Aorta (tissue), 5 donors: ENCODE measurements at regions not wholly inside any gene's neighbourhood (a gene's known extent, or its start where the extent isn't known, plus 50 kb on each side); places are given as distances from the start of the nearest gene placed in this dataset.
"Not testable (repeated sequence)": the region's sequence is repeated elsewhere in the genome, so short reads cannot be mapped to it uniquely, and the experiment has no call there.

Experiments used
- ATAC-seq: fragments of 200-7000 bp; cut with Tn5 transposase; one replicate; pipeline ENCODE4 v1.9.1; 2022; ENCODE audit warnings: moderate library complexity; ENCODE audit not compliant: low FRiP score
- DNase-seq, 2 donors: peaks; one replicate each; pipeline ENCODE4 v3.0.0-alpha.2; 2020
- H3K27ac ChIP-seq, 2 donors: one replicate each; pipeline ENCODE4 v1.5.1; 2013; ENCODE audit warnings: low read length in 2 of 2, mild to moderate bottlenecking in 2 of 2, moderate library complexity in 2 of 2, control low read depth in 1 of 2, inconsistent platforms in 1 of 2, low read depth in 1 of 2
- H3K27me3 ChIP-seq, 2 donors: one replicate each; pipeline ENCODE4 v1.6.1; 2013; ENCODE audit warnings: control low read depth in 1 of 2, low read length in 1 of 2, mild to moderate bottlenecking in 1 of 2, moderate library complexity in 1 of 2; ENCODE audit not compliant: insufficient read depth in 2 of 2, control insufficient read depth in 1 of 2
- H3K36me3 ChIP-seq, 2 donors: one replicate each; pipeline ENCODE4 v1.6.1; 2013; ENCODE audit warnings: control low read depth in 1 of 2, low read length in 1 of 2, mild to moderate bottlenecking in 1 of 2; ENCODE audit not compliant: insufficient read depth in 2 of 2, control insufficient read depth in 1 of 2
- H3K4me1 ChIP-seq, 2 donors: one replicate each; pipeline ENCODE4 v1.6.1; 2013; ENCODE audit warnings: low read length in 2 of 2, control low read depth in 1 of 2, mild to moderate bottlenecking in 1 of 2, moderate library complexity in 1 of 2; ENCODE audit not compliant: insufficient read depth in 2 of 2, control insufficient read depth in 1 of 2
- H3K4me3 ChIP-seq, 2 donors: one replicate each; pipeline ENCODE4 v1.5.1; 2013; ENCODE audit warnings: low read length in 2 of 2, control low read depth in 1 of 2, mild to moderate bottlenecking in 1 of 2
- H3K9me3 ChIP-seq: one replicate; pipeline ENCODE4 v1.6.1; 2013; ENCODE audit warnings: mild to moderate bottlenecking, low read length; ENCODE audit not compliant: control insufficient read depth
- WGBS, 2 donors: extraction: QIAGEN DNeasy Blood & Tissue Kit; methylation state at CpG; one replicate each; pipeline ENCODE4 v1.1.7; 2013; 5-methylcytosine and 5-hydroxymethylcytosine counted together
- intact Hi-C, 2 donors: fragments of 100-400 bp; cut with DNase I; formaldehyde crosslinking; loops; one replicate each; pipeline versions ENCODE4 v1.14.2 to v1.15.0; 2022
- donor health status: healthy with polysubstance abuse.
- donor health status: Bipolar disorder and iron deficiency.
- donor health status: DM: no; HTN: no; CAD: no.
- donor health status: DM: no; HTN: no; CAD: no.
- donor health status: DM: yes; HTN: yes; CAD: no.

DNA sequence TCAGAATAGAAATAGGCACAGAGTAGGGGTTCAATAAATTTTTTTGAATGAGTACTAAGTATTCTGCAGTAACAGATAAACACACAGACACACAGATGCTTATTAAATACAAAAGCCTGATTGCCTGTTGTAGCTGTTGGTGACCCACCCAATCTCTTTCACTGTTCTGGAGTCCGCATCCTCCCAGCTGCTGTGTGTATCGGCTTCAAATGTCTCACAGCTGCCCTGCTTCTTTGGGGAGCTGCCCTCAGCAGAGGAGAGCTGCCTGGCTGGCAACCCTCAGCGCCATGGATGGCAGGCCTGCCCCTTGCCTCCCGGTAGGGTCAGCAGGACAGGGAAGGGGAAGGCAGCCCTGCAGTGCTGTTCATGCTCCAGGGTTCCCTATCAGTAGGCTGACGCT is 50.5 kb upstream of the PRNP start:
- no peaks in the 10 kb centered on the region for H3K4me1 ChIP-seq
- no peaks in the 10 kb centered on the region for H3K36me3 ChIP-seq
- DNase-seq (no peak), ATAC-seq (no peak)
- no peak overlapping the region for H3K4me3 ChIP-seq
- H3K27me3 ChIP-seq: no peaks in the 10 kb centered on the region
- 73 to 81% methylated on average over 5 of the region's 5 CpGs for WGBS, 2 donors
- H3K27ac ChIP-seq: no peak overlapping the region
- intact Hi-C loops: no loop called here
- no peaks in the 10 kb centered on the region for H3K9me3 ChIP-seq

DNA sequence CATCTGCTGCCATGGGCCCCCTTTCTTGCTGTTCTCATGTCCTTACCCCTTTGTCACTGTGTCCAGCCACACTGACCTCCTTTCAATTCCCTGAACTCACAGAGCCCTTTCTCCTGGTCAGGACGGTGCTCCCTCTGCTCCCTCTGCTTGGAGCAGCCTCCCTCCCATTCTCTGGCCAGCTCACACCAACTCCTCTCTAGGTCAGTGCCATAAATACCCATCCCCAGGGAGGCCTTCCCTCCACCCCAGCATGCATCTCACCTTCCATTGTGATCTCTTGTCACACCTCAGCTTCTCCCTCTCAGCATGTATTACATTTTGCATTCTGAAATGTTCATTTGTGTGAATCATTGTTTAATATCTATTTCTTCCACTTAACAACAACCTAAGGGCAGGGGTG is 50.9 kb upstream of the PRNP start:
- Histone ChIP-seq H3K36me3 (no peaks in the 10 kb centered on the region), H3K27ac (no peak overlapping the region), H3K27me3 (no peaks in the 10 kb centered on the region), H3K9me3 (no peaks in the 10 kb centered on the region), H3K4me3 (no peak overlapping the region), H3K4me1 (no peaks in the 10 kb centered on the region)
- no peak for ATAC-seq
- DNase-seq: no peak
- 44 to 45% methylated on average over 1 of the region's 1 CpG for WGBS, 2 donors
- intact Hi-C loops: no loop called here

DNA sequence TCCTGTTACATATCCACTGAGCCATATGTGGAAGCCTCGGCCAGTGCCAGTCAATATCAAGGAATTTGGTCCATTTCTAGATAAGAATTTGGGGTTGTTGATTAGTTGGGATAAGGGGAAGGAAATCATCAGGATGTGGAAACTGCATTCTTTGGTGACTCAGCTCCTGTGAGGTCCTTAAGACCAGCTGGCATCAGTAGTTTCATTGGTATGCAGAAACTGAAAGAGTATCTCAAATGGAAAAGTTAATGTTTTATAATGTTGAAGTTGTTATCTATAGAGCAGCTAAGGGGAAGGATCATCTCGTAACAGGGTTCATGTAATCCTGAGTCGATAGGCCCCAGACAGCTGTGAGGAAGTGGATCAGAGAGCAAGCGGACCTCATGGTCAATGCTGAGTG is 52.5 kb upstream of the PRNP start:
- H3K27ac ChIP-seq: no peak overlapping the region

DNA sequence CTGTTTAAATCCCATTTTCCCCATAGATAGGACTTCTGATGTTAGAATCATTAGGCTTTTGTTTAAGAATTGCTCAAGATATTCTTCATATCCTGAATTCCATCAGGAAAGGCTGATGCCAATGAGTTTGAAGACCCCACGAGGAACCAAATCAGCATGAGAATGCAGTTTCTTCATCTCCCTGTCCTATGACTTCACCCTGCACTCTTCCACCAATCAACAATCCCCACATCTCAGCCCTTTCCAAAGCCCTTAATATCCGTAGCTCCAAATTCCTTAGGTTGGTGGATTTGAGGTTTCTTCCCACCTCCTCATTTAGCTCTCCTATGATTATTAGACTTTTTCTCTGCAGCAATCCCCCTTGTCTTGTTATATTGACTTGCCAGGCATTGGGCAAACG is 52.9 kb upstream of the PRNP start:
- Histone ChIP-seq H3K27ac (no peak overlapping the region), H3K36me3 (no peaks in the 10 kb centered on the region), H3K27me3 (no peaks in the 10 kb centered on the region)

More for the DNA sequence above, 52.5 kb upstream of the PRNP start:
- intact Hi-C loops: no loop called here
- Histone ChIP-seq H3K36me3 (no peaks in the 10 kb centered on the region), H3K4me1 (no peaks in the 10 kb centered on the region), H3K4me3 (no peak overlapping the region), H3K9me3 (no peaks in the 10 kb centered on the region), H3K27me3 (no peaks in the 10 kb centered on the region)
- DNase-seq (no peak), ATAC-seq (no peak)
- 61 to 68% methylated on average over 4 of the region's 4 CpGs for WGBS, 2 donors

DNA sequence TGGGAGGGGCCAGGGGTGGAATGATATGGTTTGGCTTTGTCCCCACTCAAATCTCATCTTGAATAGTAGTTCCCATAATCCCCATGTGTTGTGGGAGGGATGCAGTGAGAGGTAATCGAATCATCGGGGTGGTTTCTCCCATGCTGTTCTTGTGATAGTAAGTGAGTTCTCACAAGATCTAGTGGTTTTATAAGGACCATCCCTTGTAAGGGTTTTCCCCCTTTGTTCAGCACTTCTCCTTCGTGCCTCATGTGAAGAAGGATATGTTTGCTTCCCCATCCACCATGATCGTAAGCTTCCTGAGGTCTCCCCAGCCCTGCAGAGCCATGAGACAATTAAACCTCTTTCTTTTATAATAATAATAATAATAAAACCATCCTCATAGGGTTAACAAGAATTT is 53.4 kb upstream of the PRNP start:
- Histone ChIP-seq H3K9me3 (no peaks in the 10 kb centered on the region), H3K27ac (no peak overlapping the region), H3K4me3 (no peak overlapping the region), H3K27me3 (no peaks in the 10 kb centered on the region), H3K36me3 (no peaks in the 10 kb centered on the region), H3K4me1 (no peaks in the 10 kb centered on the region)
- DNase-seq: no peak
- ATAC-seq: no peak
- intact Hi-C loops: no loop called here
- WGBS, 2 donors: 87 to 93% methylated on average over 4 of the region's 4 CpGs

More for the DNA sequence above, 52.9 kb upstream of the PRNP start:
- 54 to 56% methylated on average over 3 of the region's 3 CpGs for WGBS, 2 donors
- no peaks in the 10 kb centered on the region for H3K4me1 ChIP-seq
- intact Hi-C loops: no loop called here
- no peak overlapping the region for H3K4me3 ChIP-seq
- ATAC-seq: no peak
- no peaks in the 10 kb centered on the region for H3K9me3 ChIP-seq
- DNase-seq: no peak

DNA sequence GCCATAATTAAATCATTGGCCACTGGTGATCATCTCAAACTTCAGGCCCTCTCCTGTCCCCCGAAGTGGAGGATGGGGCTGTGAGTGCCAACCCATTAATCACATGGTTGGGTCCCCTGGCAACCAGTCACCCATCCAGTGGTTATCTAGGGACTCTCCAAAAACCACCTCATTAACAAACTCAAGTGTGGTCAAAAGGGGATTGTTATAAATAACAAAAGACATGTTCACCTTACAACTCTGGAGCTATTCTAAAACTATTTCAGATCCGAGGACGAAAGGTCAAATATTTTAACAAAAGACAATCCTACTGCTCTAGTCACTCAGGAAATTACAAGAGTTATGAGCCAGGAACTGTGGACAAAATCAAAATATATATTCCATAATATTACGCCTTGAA is 60.0 kb upstream of the PRNP start:
- H3K4me3 ChIP-seq: no peak overlapping the region

DNA sequence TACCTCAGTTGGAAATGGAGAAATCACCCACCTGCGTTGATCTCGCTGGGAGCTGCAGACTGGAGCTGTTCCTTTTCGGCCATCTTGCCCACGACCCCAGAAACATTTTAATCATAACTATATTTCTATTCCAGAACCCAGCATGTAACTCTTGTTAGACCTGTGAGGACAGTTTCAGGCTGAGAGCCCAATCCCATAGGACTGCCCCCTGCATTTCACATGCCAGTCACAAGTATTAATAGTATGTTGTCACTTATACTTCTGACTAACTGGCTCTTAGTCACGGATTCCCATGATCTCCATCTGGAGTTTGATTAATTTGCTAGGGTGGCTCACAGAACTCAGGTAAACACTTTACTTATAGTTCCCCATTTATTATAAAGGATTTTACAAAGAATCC is 60.6 kb upstream of the PRNP start:
- Histone ChIP-seq H3K27me3 (no peaks in the 10 kb centered on the region), H3K4me3 (no peak overlapping the region), H3K9me3 (peaks cover 3% of the 10 kb centered on the region), H3K4me1 (no peaks in the 10 kb centered on the region), H3K27ac (no peak overlapping the region), H3K36me3 (no peaks in the 10 kb centered on the region)
- ATAC-seq: no peak
- DNase-seq: no peak
- intact Hi-C loops: no loop called here
- WGBS, 2 donors: 78 to 84% methylated on average over 5 of the region's 5 CpGs

More for the DNA sequence above, 60.0 kb upstream of the PRNP start:
- H3K27ac ChIP-seq: no peak overlapping the region
- no peaks in the 10 kb centered on the region for H3K27me3 ChIP-seq
- peaks cover 3% of the 10 kb centered on the region for H3K9me3 ChIP-seq
- no peaks in the 10 kb centered on the region for H3K4me1 ChIP-seq
- ATAC-seq (no peak), DNase-seq (no peak)
- intact Hi-C loops: no loop called here
- whole genome bisulfite sequencing, 2 donors: 63 to 71% methylated on average over 4 of the region's 4 CpGs
- no peaks in the 10 kb centered on the region for H3K36me3 ChIP-seq

DNA sequence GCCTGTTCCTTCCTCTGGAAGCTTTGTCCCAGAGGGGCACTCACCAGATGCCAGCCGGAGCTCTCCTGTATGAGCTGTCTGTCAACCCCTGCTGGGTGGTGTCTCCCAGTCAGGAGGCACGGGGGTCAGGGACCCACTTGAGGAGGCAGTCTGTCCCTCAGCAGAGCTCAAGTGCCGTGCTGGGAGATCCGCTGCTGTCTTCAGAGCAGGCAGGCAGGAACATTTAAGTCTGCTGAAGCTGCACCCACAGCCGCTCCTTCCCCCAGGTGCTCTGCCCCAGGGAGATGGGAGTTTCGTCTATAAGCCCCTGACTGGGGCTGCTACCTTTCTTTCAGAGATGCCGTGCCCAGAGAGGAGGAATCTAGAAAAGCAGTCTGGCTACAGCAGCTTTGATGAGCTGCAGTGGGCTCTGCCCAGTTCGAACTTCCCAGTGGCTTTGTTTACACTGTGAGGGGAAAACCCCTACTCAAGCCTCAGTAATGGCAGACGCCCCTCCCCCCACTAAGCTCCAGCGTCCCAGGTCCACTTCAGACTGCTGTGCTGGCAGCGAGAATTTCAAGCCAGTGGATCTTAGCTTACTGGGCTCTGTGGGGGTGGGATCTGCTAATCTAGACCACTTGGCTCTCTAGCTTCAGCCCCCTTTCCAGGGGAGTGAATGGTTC is 61.5 kb upstream of the PRNP start:
- ATAC-seq, H3K27me3 ChIP-seq, H3K27ac ChIP-seq, H3K36me3 ChIP-seq, DNase-seq, H3K4me1 ChIP-seq, H3K9me3 ChIP-seq, H3K4me3 ChIP-seq, intact Hi-C loops: not testable (repeated sequence)
- WGBS, 2 donors: 76 to 77% methylated on average over 11 of the region's 11 CpGs

DNA sequence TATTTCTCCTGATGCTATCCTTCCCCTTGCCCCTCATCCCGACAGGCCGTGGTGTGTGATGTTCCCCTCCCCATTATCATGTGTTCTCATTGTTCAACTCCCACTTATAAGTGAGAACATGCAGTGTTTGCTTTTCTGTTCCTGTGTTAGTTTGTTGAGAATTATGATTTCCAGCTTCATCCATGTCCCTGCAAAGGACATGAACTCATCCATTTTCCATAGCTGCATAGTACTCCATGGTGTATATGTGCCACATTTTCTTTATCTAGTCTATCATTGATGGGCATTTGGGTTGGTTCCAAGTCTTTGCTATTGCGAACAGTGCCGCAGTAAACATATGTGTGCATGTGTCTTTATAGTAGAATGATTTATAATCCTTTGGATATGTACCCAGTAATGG is 67.1 kb upstream of the PRNP start:
- H3K27ac ChIP-seq, H3K4me1 ChIP-seq, H3K4me3 ChIP-seq, H3K27me3 ChIP-seq, H3K36me3 ChIP-seq, intact Hi-C loops, H3K9me3 ChIP-seq, DNase-seq, ATAC-seq: not testable (repeated sequence)
- 92 to 95% methylated on average over 4 of the region's 4 CpGs for WGBS, 2 donors
